ENCODE measurements at regions not wholly inside any gene's neighbourhood (a gene's known extent, or its start where the extent isn't known, plus 50 kb on each side); places are given as distances from the start of the nearest gene placed in this dataset.

DNA sequence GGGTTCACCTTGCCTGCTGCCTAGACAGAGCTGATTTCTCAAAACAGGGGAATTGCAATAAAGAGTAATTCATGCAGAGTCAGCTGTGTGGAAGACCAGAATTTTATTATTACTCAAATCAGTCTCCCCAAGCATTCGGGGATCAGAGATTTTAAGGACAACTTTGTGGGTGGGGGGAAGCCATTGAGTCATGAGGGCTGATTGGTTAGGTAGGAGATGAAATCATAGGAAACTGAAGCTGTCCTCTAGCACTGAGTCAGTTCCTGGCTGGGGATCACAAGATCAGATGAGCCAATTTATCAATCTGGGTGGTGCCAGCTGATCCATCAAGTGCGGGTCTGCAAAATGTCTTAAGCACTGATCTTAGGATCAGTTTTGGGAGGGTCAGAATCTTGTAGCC is 159.1 kb upstream of the MAP1B start:
- DNase-seq = no peak

DNA sequence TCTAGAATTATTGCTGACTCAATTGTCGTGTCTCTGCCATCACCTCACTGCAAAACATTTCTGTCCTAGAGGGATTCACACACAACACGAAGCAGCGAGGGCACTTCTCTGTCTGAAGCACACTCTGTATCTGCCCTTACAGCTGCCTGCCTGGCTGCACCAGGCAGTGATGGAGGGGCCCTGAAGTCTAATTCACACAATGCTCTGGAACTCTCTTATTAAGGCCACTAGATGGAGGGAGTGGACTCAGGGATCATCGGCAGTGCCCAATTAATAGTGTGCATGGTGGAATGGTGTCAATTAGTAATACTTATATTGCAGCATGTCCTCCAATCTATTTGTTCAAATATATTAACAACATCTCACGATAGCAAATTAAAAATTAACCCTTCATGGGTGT is 157.5 kb upstream of the MAP1B start:
- no peak for DNase-seq

DNA sequence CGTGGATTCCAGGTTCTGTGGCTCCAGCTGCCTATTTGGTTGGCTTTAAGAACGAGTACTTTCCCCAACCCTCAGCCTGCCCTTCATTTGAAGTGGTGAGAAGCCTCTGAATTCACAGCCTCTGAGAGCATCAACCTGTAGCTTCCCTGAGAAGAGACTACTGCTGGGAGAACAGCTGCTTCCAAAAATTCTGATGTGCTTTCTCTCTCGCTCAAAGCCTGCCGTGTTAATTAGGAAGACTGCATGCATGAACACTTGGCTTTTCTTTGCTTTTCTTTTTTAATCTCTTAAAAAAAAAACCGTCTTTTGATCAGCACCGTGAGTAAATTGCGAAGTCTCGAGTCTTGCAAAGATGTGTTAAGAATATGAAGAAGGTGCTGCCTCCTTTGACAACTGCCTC is 153.4 kb upstream of the MAP1B start:
- no peak for DNase-seq

DNA sequence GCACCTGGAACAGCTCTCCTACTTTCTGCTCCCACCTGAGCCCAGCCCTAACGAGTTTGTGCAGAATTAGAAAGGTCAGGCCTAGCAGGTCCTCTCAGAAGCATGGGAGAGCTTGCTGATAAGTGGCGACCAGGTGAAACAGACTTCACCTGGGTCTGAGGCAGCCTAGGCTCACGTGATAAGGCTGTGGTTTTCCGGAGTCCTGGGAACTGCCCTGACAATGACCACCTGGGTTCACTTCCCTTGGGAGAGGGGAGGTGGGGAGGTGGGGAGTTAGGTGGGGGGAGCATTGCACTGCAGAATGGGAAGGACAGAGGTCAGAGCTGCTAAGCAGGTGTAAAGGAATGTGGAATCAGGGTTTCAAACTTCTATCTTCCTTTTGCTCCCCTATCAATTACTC is 152.9 kb upstream of the MAP1B start:
- DNase-seq = no peak

DNA sequence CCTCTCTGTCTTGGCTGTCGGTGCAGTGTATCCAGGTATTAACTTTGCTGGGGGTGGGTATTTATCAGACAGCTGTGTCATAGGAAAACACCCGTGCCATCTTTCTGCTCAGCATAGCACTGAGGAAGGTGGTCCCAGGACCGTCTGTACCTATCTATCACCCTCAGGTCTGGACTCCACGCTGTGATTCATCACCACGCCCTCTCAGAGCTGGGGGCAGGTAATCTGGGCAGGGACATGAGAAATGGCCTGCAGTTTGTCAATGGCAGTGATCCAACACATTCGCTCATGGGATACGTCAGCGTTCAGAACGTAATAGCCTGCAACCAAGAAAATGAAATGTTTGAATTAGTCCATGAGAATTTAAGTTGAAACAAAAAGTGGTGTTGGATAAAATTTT is 151.6 kb upstream of the MAP1B start:
- no peak for DNase-seq

DNA sequence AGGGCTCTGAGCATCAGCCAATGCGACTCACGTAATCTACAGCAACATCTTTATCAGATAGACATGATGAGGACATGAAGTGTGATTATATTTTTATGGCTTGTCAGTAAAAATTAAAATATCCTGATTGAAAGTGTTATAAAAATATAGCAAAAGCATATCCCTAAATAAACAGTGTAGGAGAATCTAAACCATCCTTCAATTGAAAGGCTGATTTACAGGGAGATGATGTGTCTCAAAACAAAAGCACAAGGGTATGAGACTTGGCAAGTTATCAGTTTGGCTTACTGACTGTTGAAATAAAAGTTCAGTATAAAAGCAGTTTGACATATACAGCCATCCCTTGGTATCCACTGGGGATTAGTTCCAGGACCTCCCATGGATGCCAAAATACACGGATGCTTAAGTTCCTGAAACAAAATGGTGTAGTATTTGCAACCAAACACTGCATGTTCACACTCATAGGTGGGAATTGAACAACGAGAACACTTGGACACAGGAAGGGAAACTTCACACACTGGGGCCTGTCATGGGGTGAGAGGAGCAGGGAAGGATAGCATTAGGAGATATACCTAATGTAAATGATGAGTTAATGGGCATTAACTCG is 149.9 kb upstream of the MAP1B start:
- no peak for DNase-seq

DNA sequence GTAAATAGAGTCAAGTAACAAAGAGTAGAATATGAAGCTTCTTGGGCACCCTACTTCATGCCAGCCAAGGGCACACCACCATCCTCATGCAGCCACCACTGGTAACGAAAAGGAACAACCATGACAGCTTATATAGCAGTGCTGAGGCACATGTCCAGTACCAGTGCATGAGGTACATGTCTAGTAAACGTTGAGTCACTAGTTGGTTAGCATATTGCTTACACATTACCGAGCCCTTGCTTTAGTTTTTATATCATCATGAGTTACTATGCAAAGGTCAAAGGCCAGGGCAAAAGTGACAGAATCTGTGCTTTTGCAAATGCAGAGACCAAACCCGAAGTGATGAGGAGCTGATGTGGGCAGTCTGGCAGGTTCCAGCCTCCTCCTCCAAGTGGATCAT is 147.1 kb upstream of the MAP1B start:
- no peak for DNase-seq

DNA sequence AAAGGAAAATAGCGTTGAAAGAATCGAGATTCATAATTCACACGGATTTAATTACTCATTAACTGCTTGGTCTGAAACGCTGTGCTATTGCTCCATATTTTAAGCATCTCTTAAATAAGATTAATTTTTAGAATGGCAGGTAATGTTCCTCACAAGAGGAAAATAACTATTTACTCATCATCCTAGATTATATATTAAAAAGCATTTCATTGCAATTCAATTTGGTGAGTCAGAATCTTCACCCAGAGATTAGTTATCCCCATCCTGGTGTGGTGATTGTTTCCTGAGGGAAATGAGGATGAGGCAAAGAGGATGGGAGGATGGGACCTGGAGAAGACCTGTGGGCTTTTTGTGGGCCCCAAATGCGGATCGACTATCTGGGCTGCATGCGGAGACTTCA is 145.5 kb upstream of the MAP1B start:
- DNase-seq = no peak

DNA sequence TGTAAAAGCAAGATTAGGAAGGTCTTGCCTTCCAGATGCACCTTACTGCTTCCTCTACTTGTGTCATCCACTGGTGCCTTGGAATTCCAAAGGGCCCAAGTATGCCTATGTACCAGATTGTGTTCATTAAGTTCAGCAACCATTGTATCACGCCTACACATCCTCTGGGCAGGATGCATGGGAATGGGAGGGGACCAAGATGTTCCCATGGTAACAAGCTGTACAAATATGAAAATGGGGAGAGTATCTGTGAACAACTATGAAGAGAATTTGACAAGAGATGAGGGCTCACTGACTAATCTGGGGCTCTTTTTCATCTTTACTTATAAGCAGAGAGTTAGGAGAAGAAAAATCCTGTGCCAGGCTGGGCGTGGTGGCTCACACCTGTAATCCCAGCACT is 137.8 kb upstream of the MAP1B start:
- DNase-seq = no peak

DNA sequence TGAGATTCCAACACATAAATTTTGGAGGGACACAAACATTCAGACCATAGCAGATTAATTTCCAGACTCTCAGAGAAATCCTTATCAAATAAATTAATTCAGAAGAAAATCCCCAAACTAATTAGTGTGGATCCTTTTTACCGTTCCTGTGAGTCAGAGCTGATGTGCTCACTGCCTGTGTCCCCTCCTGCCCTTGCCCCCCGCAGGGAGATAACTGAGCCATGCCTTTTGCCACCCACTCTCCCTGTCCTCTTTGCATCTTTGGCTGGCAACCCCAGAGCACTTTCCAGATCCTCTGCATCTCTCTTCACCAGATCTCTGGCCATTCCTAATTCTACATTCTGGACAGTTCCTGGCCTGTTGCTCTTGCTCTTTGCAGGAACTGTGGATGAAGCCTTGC is 135.4 kb upstream of the MAP1B start:
- DNase-seq = no peak

DNA sequence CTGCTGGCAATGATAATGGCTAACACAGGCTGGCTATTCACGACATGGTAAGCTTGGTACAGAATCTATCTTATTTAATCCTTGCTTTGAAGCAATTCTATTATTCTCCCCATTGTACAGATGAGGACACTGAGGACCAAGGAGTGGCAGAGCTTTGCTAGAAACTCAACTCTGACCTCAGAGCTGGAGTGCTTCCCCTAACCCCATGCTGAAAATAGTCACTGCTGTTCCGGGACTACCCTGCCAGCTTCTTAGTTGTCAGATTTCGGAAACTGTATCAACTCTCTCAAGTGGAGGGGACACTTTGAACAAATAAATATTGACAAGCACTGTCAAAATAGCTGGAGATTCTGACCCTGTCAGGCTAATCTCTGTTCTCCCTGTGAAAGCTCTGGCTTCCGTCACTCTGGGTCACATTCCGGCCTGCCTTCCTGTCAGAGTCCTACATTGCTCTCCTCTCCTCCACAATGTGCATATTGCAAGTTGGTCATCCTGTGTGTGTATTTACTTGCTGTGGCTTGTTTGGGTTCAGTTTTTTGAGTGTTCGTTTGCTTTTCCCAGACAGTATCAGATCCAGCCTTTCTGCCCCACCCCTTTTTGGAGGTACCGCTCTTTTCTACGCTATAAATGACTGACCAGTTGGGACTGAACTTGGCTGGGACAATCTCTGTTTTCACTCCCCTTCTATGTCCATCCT is 134.3 kb upstream of the MAP1B start:
- DNase-seq = no peak

DNA sequence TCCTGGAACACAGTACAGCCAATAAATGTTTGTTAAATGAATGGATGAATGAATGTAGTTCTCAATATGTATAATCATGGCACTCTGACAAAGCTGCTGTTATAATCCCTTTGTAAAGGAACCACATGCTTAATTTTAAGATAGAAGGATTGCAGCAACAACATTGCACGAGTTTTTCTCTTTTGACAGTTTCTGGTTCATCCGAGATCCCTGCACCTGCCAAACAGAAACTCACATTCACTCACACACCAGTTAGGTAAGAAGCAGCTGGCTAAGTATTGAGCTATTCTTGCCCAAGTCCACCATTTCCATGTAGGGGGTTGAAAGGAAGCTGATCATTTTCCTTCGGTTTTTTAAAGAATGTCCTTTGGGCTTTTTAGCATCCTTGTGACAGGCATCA is 133.7 kb upstream of the MAP1B start:
- DNase-seq = no peak

DNA sequence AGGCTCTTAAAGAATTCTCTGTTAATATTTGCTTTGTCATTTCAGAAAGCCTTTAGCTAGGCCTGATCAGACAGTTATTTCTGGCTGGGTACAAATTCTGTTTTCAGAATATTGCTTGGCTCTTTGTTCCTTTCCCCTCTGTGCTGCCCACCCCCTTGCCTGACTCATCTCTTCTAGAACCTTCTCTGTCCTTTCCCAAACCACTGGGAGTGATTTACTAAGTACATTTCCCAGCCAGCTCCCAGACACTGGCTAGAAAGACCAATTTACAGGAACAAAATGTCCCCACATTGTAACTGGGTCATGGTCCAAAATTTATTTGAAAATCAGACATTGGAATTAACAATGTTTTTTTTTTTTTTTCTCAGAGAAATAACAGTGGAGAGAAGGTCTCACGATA is 133.1 kb upstream of the MAP1B start:
- DNase-seq = no peak

DNA sequence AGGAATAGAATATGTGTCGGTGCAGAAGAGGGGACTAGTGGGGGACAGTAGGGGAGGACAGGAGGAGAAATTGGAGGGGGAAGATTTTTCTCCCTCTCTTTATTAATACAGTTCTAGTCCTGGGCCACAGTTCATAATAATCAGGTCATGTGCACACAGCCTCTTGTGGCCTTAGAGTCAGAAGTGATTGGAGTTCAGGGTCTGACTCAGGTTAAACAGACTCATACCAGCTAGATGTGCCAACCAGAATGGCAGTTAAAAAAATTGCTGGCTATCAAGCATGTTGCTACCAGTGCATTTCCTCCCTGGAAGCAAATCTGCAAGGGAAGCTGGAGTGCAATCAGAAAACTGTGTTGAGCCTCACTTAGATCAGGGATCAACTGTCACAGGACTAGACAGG is 132.7 kb upstream of the MAP1B start:
- no peak for DNase-seq

DNA sequence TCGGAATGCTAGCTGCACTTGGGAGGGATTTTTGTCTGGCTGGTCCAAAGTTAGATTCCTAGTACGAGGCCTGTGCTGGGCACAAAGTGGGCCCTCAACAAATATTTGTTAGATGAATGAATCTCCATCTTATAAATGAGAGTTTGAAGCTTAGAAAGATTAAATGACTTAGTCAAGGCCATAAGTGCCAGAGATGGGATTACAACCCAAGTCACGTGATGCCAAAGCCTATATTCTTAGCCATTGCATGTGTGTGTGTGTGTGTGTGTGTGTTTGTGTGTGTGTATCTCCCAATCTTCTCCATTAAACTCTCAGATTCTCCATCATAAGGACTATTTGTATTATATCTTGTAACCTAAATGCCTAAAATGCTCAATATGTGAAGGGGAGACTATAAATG is 130.8 kb upstream of the MAP1B start:
- no peak for DNase-seq

DNA sequence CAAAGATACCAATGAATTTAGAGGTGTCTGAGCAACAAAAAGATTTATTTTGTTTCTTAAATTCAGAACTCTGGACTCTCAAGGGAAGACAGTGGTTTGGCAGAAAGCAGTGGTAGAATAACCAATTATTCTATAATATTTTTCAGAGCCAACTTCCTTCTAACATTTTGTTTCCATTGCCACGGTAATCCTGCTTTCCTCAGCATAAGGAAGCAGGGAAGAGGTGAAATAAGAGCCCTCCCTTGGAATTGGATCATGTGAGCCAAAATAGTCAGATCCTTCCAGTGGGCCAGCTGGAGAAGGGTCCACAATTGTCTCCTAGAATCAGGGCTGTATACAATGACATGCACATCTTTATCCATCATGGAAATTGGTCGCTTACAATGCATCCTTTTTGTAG is 130.0 kb upstream of the MAP1B start:
- no peak for DNase-seq

DNA sequence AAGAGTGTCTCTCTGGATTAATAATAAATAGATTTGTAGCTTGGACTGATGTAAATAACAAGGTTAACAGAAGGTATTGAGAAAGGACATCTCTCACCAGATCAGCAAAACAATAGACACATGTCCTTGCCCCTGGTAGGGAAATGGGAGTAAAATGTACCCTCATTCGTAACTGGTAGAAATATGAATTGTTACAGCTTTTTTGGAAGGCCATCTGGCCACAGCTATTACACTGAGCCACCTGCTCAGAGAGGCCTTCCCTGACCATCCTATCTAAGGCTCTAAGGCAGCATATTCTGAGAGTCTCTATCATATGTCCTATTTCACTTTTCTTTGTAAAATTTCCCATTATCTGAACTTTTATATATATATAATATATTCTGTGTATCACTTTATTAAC is 129.1 kb upstream of the MAP1B start:
- no peak for DNase-seq

DNA sequence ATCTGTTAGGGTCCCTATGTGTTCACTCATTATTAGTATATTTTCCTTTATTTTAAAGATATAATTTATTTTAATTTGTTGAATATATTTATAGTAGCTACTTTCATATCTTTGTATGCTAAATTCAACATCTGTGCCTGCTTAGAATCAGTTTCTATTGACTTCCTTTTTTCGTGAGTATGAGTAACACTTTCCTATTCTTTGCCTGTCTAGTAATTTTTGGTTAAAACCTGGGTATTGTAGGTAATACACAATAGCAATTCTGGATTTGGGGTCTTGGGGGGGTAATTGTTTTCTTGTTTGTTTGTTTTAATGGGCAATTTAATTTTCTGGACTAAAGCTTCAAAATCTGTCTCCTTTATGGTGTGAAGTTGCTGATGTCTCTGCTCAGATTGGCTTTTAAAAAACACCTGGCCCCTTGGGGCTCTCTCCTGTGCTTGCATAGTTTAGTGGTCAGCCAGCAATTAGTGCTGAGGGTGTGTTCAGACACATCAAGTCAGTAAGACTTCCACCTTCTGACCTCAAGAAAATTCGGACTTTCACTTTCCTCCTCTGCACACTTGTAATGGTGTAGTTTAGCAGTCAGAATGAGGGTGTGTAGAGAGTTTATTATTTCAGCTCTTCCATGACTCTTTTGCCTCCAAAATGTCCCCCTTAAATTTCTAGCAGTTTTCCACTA is 124.4 kb upstream of the MAP1B start:
- DNase-seq = no peak

DNA sequence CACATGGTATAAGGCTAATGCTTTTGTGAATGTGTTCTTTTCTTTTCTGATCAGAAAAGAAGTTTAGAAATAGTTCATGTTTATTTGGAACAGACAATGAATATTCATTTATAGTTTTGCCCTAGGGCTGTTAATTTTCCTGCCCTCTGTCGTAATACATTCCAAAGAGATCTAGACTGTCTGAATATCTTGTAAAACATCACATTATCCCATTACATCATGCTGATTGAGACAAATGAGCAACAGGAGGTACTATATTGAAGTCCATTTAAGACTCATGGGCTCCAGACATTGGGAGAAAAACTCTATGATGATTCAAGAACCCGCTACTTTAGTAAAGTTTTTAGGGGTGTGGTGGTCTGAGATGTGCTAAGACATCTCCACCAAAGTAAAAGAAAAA is 121.2 kb upstream of the MAP1B start:
- no peak for DNase-seq

DNA sequence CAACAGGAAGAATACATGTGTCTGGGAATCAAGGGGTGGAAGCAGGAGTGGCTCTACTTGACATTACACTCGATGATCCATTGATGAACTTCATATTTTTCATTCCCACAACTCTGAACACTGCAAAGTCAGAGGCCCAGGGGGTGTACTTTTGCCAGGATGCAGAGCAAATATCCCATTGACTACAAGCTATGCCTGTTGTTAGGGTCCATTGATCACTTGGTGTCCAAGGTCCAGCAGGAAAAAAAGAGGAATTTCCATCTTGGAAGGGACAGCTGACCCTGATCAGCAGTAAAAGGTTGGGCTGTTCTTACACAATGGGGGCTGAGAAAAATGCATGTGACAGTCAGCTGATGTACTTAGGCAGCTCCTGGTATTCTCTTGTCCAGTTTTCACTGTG is 118.5 kb upstream of the MAP1B start:
- DNase-seq = no peak

DNA sequence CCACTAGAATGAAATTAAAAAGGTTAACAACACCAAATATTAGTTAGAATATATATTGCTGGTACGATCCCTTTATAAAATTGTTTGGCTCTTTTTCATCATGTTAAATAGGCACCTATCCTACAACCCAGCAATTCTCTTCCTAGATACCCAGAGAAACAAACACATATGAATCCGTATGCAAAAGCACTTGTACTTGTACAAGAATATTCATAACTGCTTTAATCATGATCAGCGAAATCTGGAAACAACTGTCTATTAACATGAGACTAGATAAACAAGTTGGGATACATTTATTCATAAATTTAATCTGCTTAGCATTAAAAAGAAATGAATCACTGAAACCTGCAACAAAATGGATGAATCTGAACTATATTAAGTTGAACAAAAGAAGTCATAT is 113.7 kb upstream of the MAP1B start:
- no peak for DNase-seq

DNA sequence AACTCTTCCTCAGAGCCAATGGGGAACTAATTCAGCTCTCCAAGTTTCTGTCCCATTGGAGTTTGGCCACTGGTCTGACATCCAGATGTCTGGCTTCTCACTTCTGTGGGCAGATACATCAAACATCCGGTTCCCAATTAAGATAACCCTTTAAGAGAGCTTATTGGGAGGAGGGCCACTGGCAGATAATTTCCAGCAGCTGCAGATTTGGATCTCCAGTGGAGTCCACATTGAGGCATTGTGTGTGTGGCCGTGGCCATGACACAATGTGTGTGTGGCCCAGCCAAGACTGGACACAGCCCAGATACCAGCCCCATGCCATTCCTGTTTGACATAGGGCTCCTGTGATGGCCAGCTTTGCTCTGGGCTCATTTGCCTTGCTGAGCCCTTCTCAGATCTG is 110.5 kb upstream of the MAP1B start:
- no peak for DNase-seq

DNA sequence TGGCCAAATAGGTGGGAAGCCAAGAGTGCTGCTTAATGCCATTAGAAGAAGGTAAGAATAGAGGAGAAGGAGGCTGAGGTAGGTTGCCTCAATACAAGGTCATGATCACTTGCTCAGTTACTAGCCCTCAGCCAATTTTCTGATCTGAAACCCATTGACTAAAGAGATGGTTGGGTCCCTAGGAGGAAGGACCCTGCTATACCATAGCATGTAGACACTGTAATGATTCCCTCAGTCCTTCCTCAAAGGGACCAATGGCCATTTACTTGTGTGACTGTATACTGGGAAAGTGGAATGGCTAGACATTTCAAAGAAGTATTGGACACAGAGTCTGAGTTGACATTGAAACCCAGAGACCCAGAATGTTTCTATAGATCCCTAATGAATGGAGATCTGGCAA is 108.5 kb upstream of the MAP1B start:
- DNase-seq = no peak

DNA sequence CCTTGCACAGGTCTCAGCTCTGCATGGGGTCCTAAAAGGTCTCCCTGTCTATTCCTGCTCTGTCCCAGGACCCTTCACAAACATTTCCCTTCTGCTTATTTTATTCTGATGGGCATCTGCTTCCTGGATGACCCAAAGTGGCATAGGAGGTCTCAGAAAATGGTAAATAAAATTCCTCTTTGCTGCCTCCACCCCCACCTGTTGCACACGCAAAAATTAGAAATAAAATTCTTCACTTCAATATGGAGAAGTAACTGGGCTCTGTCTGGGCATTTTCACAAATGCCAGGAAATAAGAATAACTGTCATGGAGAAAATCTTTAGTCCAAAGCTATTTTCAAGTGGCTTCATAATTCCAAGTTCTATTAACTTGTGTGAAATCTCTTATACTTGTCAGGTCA is 106.6 kb upstream of the MAP1B start:
- no peak for DNase-seq

Measured in left kidney (tissue), 1 donor.